CD14-positive monocyte (primary cell): ENCODE measurements at regions not wholly inside any gene's neighbourhood (a gene's known extent, or its start where the extent isn't known, plus 50 kb on each side); places are given as distances from the start of the nearest gene placed in this dataset.

Experiments
- DNase-seq, 3 donors: peaks; one replicate each; pipeline ENCODE4 v3.0.0-alpha.2; 2011 to 2022
- H2AFZ ChIP-seq: 2 replicates; pipeline ENCODE4 v1.6.0; 2012; ENCODE audit warnings: mild to moderate bottlenecking, low read depth, low read length, inconsistent platforms; ENCODE audit not compliant: insufficient read depth, poor library complexity, severe bottlenecking
- H3K27ac ChIP-seq, 2 donors: 1 replicate in 1 of 2; 2 replicates in 1 of 2; pipeline ENCODE4 v1.5.1; 2012 to 2013; ENCODE audit warnings: low read length in 2 of 2, control low read depth in 1 of 2, inconsistent platforms in 1 of 2, low read depth in 1 of 2, mild to moderate bottlenecking in 1 of 2
- H3K27me3 ChIP-seq, 2 donors: one replicate each; pipeline versions ENCODE4 v1.6.0 to v1.6.1; 2011 to 2013; ENCODE audit warnings: low read length in 2 of 2; ENCODE audit not compliant: control insufficient read depth in 2 of 2, insufficient read depth in 2 of 2
- H3K36me3 ChIP-seq, 2 donors: replicated peaks in 1 of 2; 1 replicate in 1 of 2; 2 replicates in 1 of 2; pipeline versions ENCODE4 v1.5.1 to v1.6.1; 2012 to 2013; ENCODE audit warnings: low read length in 2 of 2, control low read depth in 1 of 2, inconsistent platforms in 1 of 2, mild to moderate bottlenecking in 1 of 2; ENCODE audit not compliant: insufficient read depth in 2 of 2, control insufficient read depth in 1 of 2
- H3K4me1 ChIP-seq, 2 donors: 1 replicate in 1 of 2; 2 replicates in 1 of 2; pipeline versions ENCODE4 v1.5.1 to v1.6.1; 2012 to 2013; ENCODE audit warnings: low read length in 2 of 2, control low read depth in 1 of 2, inconsistent platforms in 1 of 2, mild to moderate bottlenecking in 1 of 2, moderate library complexity in 1 of 2; ENCODE audit not compliant: insufficient read depth in 2 of 2, control insufficient read depth in 1 of 2
- H3K4me2 ChIP-seq: replicated peaks from 2 replicates; pipeline ENCODE3; 2012; ENCODE audit warnings: low read length, moderate library complexity, mild to moderate bottlenecking; ENCODE audit not compliant: poor library complexity, severe bottlenecking; ENCODE audit errors: extremely low read depth
- H3K4me3 ChIP-seq, 3 experiments: fragments of 200-600 bp in 1 of 3; sonication (generic) in 1 of 3; replicated peaks in 1 of 3; 1 replicate in 2 of 3; 2 replicates in 1 of 3; pipeline ENCODE4 v1.5.1; 2011 to 2013; ENCODE audit warnings: low read length in 3 of 3, mild to moderate bottlenecking in 3 of 3, control low read depth in 2 of 3, low read depth in 2 of 3, inconsistent platforms in 1 of 3, moderate library complexity in 1 of 3
- H3K79me2 ChIP-seq: 2 replicates; pipeline ENCODE4 v1.6.0; 2012; ENCODE audit warnings: mild to moderate bottlenecking, control low read depth, inconsistent platforms, low read length, moderate library complexity; ENCODE audit not compliant: insufficient read depth
- H3K9ac ChIP-seq: 2 replicates; pipeline ENCODE4 v1.6.0; 2017; ENCODE audit warnings: low read length, mild to moderate bottlenecking; ENCODE audit not compliant: insufficient read depth, poor library complexity, severe bottlenecking
- H3K9me3 ChIP-seq, 2 donors: replicated peaks in 1 of 2; 1 replicate in 1 of 2; 2 replicates in 1 of 2; pipeline versions ENCODE4 v1.5.1 to v1.6.1; 2012 to 2013; ENCODE audit warnings: low read length in 2 of 2, control low read depth in 1 of 2; ENCODE audit not compliant: control insufficient read depth in 1 of 2, insufficient read depth in 1 of 2
- H4K20me1 ChIP-seq: 2 replicates; pipeline ENCODE4 v1.6.0; 2012; ENCODE audit warnings: mild to moderate bottlenecking, low read length, control low read depth, moderate library complexity; ENCODE audit not compliant: insufficient read depth
- H3K27ac Mint-ChIP-seq, 7 donors: one replicate each; pipeline ENCODE4 v1.8.0; 2020; ENCODE audit warnings: mild to moderate bottlenecking in 7 of 7, mixed read lengths in 7 of 7, moderate library complexity in 6 of 7, inconsistent platforms in 2 of 7
- H3K27me3 Mint-ChIP-seq, 3 donors: one replicate each; pipeline ENCODE4 v1.8.0; 2021 to 2022; ENCODE audit warnings: low read depth in 3 of 3, mild to moderate bottlenecking in 3 of 3, mixed read lengths in 3 of 3, moderate library complexity in 3 of 3, inconsistent platforms in 1 of 3
- H3K36me3 Mint-ChIP-seq, 2 donors: one replicate each; pipeline ENCODE4 v1.8.0; 2020; ENCODE audit warnings: mixed read lengths in 2 of 2, inconsistent platforms in 1 of 2, mild to moderate bottlenecking in 1 of 2
- H3K4me1 Mint-ChIP-seq: one replicate; pipeline ENCODE4 v1.8.0; 2020; ENCODE audit warnings: mild to moderate bottlenecking, mixed read lengths
- H3K4me3 Mint-ChIP-seq, 2 donors: one replicate each; pipeline ENCODE4 v1.8.0; 2020; ENCODE audit warnings: mild to moderate bottlenecking in 2 of 2, mixed read lengths in 2 of 2, moderate library complexity in 1 of 2
- H3K9me3 Mint-ChIP-seq, 7 donors: one replicate each; pipeline ENCODE4 v1.8.0; 2020 to 2022; ENCODE audit warnings: mixed read lengths in 7 of 7, mild to moderate bottlenecking in 6 of 7, moderate library complexity in 6 of 7, inconsistent platforms in 2 of 7
- CTCF ChIP-seq: fragments of 200-600 bp; IDR thresholded peaks from one replicate; pipeline ENCODE4 v1.8.0; 2022; ENCODE audit warnings: antibody characterized with exemption, mild to moderate bottlenecking
- WGBS: methylation state at CpG from one replicate; pipeline ENCODE4 v1.1.5; 2013; ENCODE audit warnings: missing lambda C conversion rate; ENCODE audit not compliant: insufficient coverage; 5-methylcytosine and 5-hydroxymethylcytosine counted together
- intact Hi-C, 2 donors: fragments of 100-400 bp; cut with micrococcal nuclease; formaldehyde crosslinking; loops; one replicate each; pipeline versions ENCODE4 v1.15.0 to v1.15.1; 2023

- intact Hi-C loops: no loop called here
- Histone ChIP-seq H3K4me2 (no peak overlapping the region), H3K4me1 (no peaks in the 10 kb centered on the region), H3K27me3 (no peaks in the 10 kb centered on the region), H3K4me3 (no peak overlapping the region), H3K27ac (no peak overlapping the region), H3K79me2 (no peaks in the 10 kb centered on the region), H2AFZ (no peak overlapping the region), H3K9me3 (peaks cover 0 to 26% of the 10 kb centered on the region in 2 donors), H3K9ac (no peak overlapping the region), H3K36me3 (no peaks in the 10 kb centered on the region), H4K20me1 (no peaks in the 10 kb centered on the region)
- Mint-ChIP-seq H3K27ac (no peak overlapping the region), H3K9me3 (peaks cover 4 to 13% (median 6%) of the 10 kb centered on the region in 7 donors), H3K27me3 (peaks cover 0 to 7% (median 2%) of the 10 kb centered on the region in 3 donors), H3K36me3 (no peaks in the 10 kb centered on the region), H3K4me1 (no peaks in the 10 kb centered on the region), H3K4me3 (no peak overlapping the region)
- no peak for TF ChIP-seq CTCF
- DNase-seq: no peak
- 0% methylated on average over 1 of the region's 5 CpGs for WGBS
Observed at GRCh38 chr16:51271156-51271701, 120.2 kb upstream of the SALL1 start.

- Mint-ChIP-seq H3K4me1 (no peaks in the 10 kb centered on the region), H3K9me3 (peaks cover 4 to 15% (median 11%) of the 10 kb centered on the region in 7 donors), H3K36me3 (no peaks in the 10 kb centered on the region), H3K27me3 (peaks cover 0 to 7% (median 0%) of the 10 kb centered on the region in 3 donors), H3K27ac (no peak overlapping the region), H3K4me3 (no peak overlapping the region)
- Histone ChIP-seq H3K79me2 (no peaks in the 10 kb centered on the region), H3K4me2 (no peak overlapping the region), H3K27ac (no peak overlapping the region), H3K36me3 (no peaks in the 10 kb centered on the region), H3K9ac (no peak overlapping the region), H4K20me1 (no peaks in the 10 kb centered on the region), H3K4me3 (no peak overlapping the region), H2AFZ (no peak overlapping the region), H3K4me1 (no peaks in the 10 kb centered on the region), H3K27me3 (no peaks in the 10 kb centered on the region), H3K9me3 (peaks cover 0 to 24% of the 10 kb centered on the region in 2 donors)
- no peak for DNase-seq
- TF ChIP-seq CTCF: no peak
- intact Hi-C loops: no loop called here
- 79% methylated on average over 2 of the region's 4 CpGs for WGBS
Observed at GRCh38 chr16:51268237-51268636, 117.2 kb upstream of the SALL1 start.
